ENCODE measurements at regions not wholly inside any gene's neighbourhood (a gene's known extent, or its start where the extent isn't known, plus 50 kb on each side); places are given as distances from the start of the nearest gene placed in this dataset.
"Not testable (repeated sequence)": the region's sequence is repeated elsewhere in the genome, so short reads cannot be mapped to it uniquely, and the experiment has no call there.

GRCh38 chr5:117539692-117540091 lies 965.1 kb upstream of the SEMA6A start:
- Histone ChIP-seq H3K27me3 (ENCODE audit: insufficient read depth, low read depth, low read length) (no peaks in the 10 kb centered on the region), H3K4me3 (ENCODE audit: low read length) (no peak overlapping the region), H2AFZ (ENCODE audit: low read depth, low read length) (no peak overlapping the region), H3K36me3 (ENCODE audit: insufficient read depth, low read length) (no peaks in the 10 kb centered on the region), H4K20me1 (ENCODE audit: insufficient read depth) (no peaks in the 10 kb centered on the region), H3K9ac (ENCODE audit: low read length) (no peak overlapping the region), H3K79me2 (replicated peaks; ENCODE audit: insufficient read depth, low read length) (no peaks in the 10 kb centered on the region), H3K9me3 (ENCODE audit: low read length) (no peaks in the 10 kb centered on the region), H3K27ac (ENCODE audit: low read length) (no peak overlapping the region), H3F3A (ENCODE audit: insufficient read depth, low read length, poor library complexity, severe bottlenecking) (no peaks in the 10 kb centered on the region), H3K9me2 (ENCODE audit: insufficient read depth, low read length) (no peaks in the 10 kb centered on the region), H3K4me2 (ENCODE audit: low read length) (no peak overlapping the region)
- TF ChIP-seq POLR2AphosphoS5 (IDR thresholded peaks at IDR 0.05) (no peak), EZH2 (IDR thresholded peaks at IDR 0.05; ENCODE audit: borderline replicate concordance, insufficient read depth, low read length, poor library complexity, severe bottlenecking) (no peak), SMC3 (conservative IDR thresholded peaks at IDR 0.05; ENCODE audit: poor library complexity) (no peak), EP300 (conservative IDR thresholded peaks at IDR 0.05; ENCODE audit: poor library complexity, severe bottlenecking) (no peak), MXI1 (conservative IDR thresholded peaks at IDR 0.05; ENCODE audit: poor library complexity, severe bottlenecking) (no peak), REST (IDR thresholded peaks at IDR 0.05; ENCODE audit: borderline replicate concordance) (no peak), CTCF (IDR thresholded peaks at IDR 0.05; ENCODE audit: poor library complexity, severe bottlenecking) (no peak), RAD21 (conservative IDR thresholded peaks at IDR 0.05) (no peak), TAF1 (IDR thresholded peaks at IDR 0.05; ENCODE audit: low read depth) (no peak)

- no peaks in the 10 kb centered on the region for H3K79me2 ChIP-seq (replicated peaks; ENCODE audit: insufficient read depth, low read length)
- no peak overlapping the region for H2AFZ ChIP-seq (ENCODE audit: low read depth, low read length)
- no peak overlapping the region for H3K27ac ChIP-seq (ENCODE audit: low read length)
- no peaks in the 10 kb centered on the region for H4K20me1 ChIP-seq (ENCODE audit: insufficient read depth)
- no peak overlapping the region for H3K4me3 ChIP-seq (ENCODE audit: low read length)
- no peak overlapping the region for H3K9ac ChIP-seq (ENCODE audit: low read length)
- H3K9me3 ChIP-seq (ENCODE audit: low read length): no peaks in the 10 kb centered on the region
- H3K36me3 ChIP-seq (ENCODE audit: insufficient read depth, low read length): no peaks in the 10 kb centered on the region
- H3K27me3 ChIP-seq (ENCODE audit: insufficient read depth, low read depth, low read length): no peaks in the 10 kb centered on the region
- H3K9me2 ChIP-seq (ENCODE audit: insufficient read depth, low read length): no peaks in the 10 kb centered on the region
- no peak overlapping the region for H3K4me2 ChIP-seq (ENCODE audit: low read length)
- no peak for TF ChIP-seq SMC3 (conservative IDR thresholded peaks at IDR 0.05; ENCODE audit: poor library complexity)
- no peak for TF ChIP-seq RAD21 (conservative IDR thresholded peaks at IDR 0.05)
- no peak for TF ChIP-seq POLR2AphosphoS5 (IDR thresholded peaks at IDR 0.05)
- no peak for TF ChIP-seq REST (IDR thresholded peaks at IDR 0.05; ENCODE audit: borderline replicate concordance)
- no peak for TF ChIP-seq MXI1 (conservative IDR thresholded peaks at IDR 0.05; ENCODE audit: poor library complexity, severe bottlenecking)
- TF ChIP-seq CTCF (IDR thresholded peaks at IDR 0.05; ENCODE audit: poor library complexity, severe bottlenecking): no peak
- no peak for TF ChIP-seq TAF1 (IDR thresholded peaks at IDR 0.05; ENCODE audit: low read depth)
- TF ChIP-seq EP300 (conservative IDR thresholded peaks at IDR 0.05; ENCODE audit: poor library complexity, severe bottlenecking): no peak
- TF ChIP-seq EZH2 (IDR thresholded peaks at IDR 0.05; ENCODE audit: borderline replicate concordance, insufficient read depth, low read length, poor library complexity, severe bottlenecking): no peak
- no peaks in the 10 kb centered on the region for H3F3A ChIP-seq (ENCODE audit: insufficient read depth, low read length, poor library complexity, severe bottlenecking)
These were observed 959.2 kb upstream of the SEMA6A start for GRCh38 chr5:117533792-117534191.

- H3F3A ChIP-seq (ENCODE audit: insufficient read depth, low read length, poor library complexity, severe bottlenecking); H3K36me3 ChIP-seq (ENCODE audit: insufficient read depth, low read length); H2AFZ ChIP-seq (ENCODE audit: low read depth, low read length); H3K27ac ChIP-seq (ENCODE audit: low read length); H3K9ac ChIP-seq (ENCODE audit: low read length); H3K4me2 ChIP-seq (ENCODE audit: low read length); H3K9me3 ChIP-seq (ENCODE audit: low read length); H3K27me3 ChIP-seq (ENCODE audit: insufficient read depth, low read depth, low read length); H3K4me3 ChIP-seq (ENCODE audit: low read length); H4K20me1 ChIP-seq (ENCODE audit: insufficient read depth); H3K9me2 ChIP-seq (ENCODE audit: insufficient read depth, low read length); H3K79me2 ChIP-seq (replicated peaks; ENCODE audit: insufficient read depth, low read length): not testable (repeated sequence)
These were observed 958.5 kb upstream of the SEMA6A start for GRCh38 chr5:117533051-117533670.
